IMR-90 (cell line): ENCODE measurements at regions not wholly inside any gene's neighbourhood (a gene's known extent, or its start where the extent isn't known, plus 50 kb on each side); places are given as distances from the start of the nearest gene placed in this dataset.

Source experiments
- ATAC-seq: fragments of 200-7000 bp; cut with Tn5 transposase; 2 replicates; pipeline ENCODE4 v1.9.1; 2020; ENCODE audit warnings: low read depth, mild to moderate bottlenecking, moderate library complexity
- BruUV-seq: library from RNA; stranded (reverse); fragments of 400-500 nt; replicated peaks from 2 replicates; lab custom pipeline; 2021; lab: Mats Ljungman, UMichigan
- CTCF ChIA-PET: fragments of 300-600 bp; formaldehyde crosslinking; extraction: SDS; loops from one replicate; lab custom pipeline; 2021; ENCODE audit warnings: antibody characterized with exemption; lab: Yijun Ruan, JAX
- POLR2A ChIA-PET: fragments of 300-600 bp; sonication (Branson Sonifier 250); formaldehyde crosslinking; loops from one replicate; lab custom pipeline; 2022; ENCODE audit warnings: antibody characterized with exemption; ENCODE audit not compliant: unreplicated experiment; lab: Charles Lee
- DNase-seq: peaks from one replicate; pipeline ENCODE4 v3.0.0; 2013
- H2AFZ ChIP-seq: replicated peaks from 2 replicates; pipeline ENCODE3; 2013; ENCODE audit warnings: low read length, mild to moderate bottlenecking; ENCODE audit not compliant: poor library complexity
- H2AK5ac ChIP-seq: 2 replicates; pipeline ENCODE4 v1.6.1; 2013; ENCODE audit warnings: low read depth, low read length, inconsistent platforms
- H2AK9ac ChIP-seq: replicated peaks from 2 replicates; pipeline ENCODE3; 2013; ENCODE audit warnings: mild to moderate bottlenecking, low read depth, low read length, moderate library complexity; ENCODE audit not compliant: poor library complexity
- H2BK120ac ChIP-seq: 2 replicates; pipeline ENCODE4 v1.6.1; 2013; ENCODE audit warnings: low read depth, low read length, inconsistent platforms
- H2BK15ac ChIP-seq: 3 replicates; pipeline ENCODE4 v1.6.1; 2013; ENCODE audit warnings: low read depth, low read length, inconsistent platforms
- H2BK20ac ChIP-seq: 2 replicates; pipeline ENCODE4 v1.6.1; 2013; ENCODE audit warnings: low read depth, mild to moderate bottlenecking, inconsistent platforms, low read length, moderate library complexity
- H2BK5ac ChIP-seq: 2 replicates; pipeline ENCODE4 v1.6.1; 2013; ENCODE audit warnings: mild to moderate bottlenecking, low read depth, low read length, inconsistent platforms; ENCODE audit not compliant: poor library complexity, severe bottlenecking
- H3K14ac ChIP-seq: replicated peaks from 2 replicates; pipeline ENCODE4 v1.6.1; 2013; ENCODE audit warnings: low read depth, low read length, inconsistent platforms
- H3K18ac ChIP-seq: 2 replicates; pipeline ENCODE4 v1.6.1; 2013; ENCODE audit warnings: low read depth, low read length, control low read depth
- H3K23ac ChIP-seq: 2 replicates; pipeline ENCODE4 v1.6.1; 2013; ENCODE audit warnings: low read depth, low read length, inconsistent platforms
- H3K27ac ChIP-seq: 2 replicates; pipeline ENCODE4 v1.5.1; 2013; ENCODE audit warnings: mild to moderate bottlenecking, control low read depth, low read length; ENCODE audit not compliant: insufficient read depth
- H3K27me3 ChIP-seq: 2 replicates; pipeline ENCODE4 v1.6.1; 2013; ENCODE audit warnings: low read length; ENCODE audit not compliant: control insufficient read depth, insufficient read depth
- H3K36me3 ChIP-seq: 2 replicates; pipeline ENCODE4 v1.6.1; 2013; ENCODE audit warnings: low read length, mixed read lengths; ENCODE audit not compliant: control insufficient read depth, insufficient read depth
- H3K4ac ChIP-seq: 2 replicates; pipeline ENCODE4 v1.6.1; 2013; ENCODE audit warnings: low read depth, low read length, inconsistent platforms
- H3K4me1 ChIP-seq: 2 replicates; pipeline ENCODE4 v1.6.1; 2013; ENCODE audit warnings: low read length, mixed read lengths; ENCODE audit not compliant: control insufficient read depth, insufficient read depth
- H3K4me2 ChIP-seq: 2 replicates; pipeline ENCODE4 v1.6.1; 2013; ENCODE audit warnings: low read depth, mild to moderate bottlenecking, control low read depth, low read length, moderate library complexity
- H3K4me3 ChIP-seq: 2 replicates; pipeline ENCODE4 v1.5.1; 2013; ENCODE audit warnings: low read depth, mild to moderate bottlenecking, control low read depth, low read length, moderate library complexity; ENCODE audit not compliant: insufficient read depth
- H3K56ac ChIP-seq: 2 replicates; pipeline ENCODE4 v1.6.1; 2013; ENCODE audit warnings: low read length, inconsistent platforms; ENCODE audit not compliant: insufficient read depth; ENCODE audit errors: extremely low read depth
- H3K79me1 ChIP-seq, 2 experiments: 2 replicates each; pipeline ENCODE4 v1.6.1; 2013; ENCODE audit warnings: low read length in 2 of 2, inconsistent platforms in 1 of 2, low read depth in 1 of 2
- H3K9ac ChIP-seq: 2 replicates; pipeline ENCODE4 v1.6.1; 2013; ENCODE audit warnings: low read depth, low read length, control low read depth
- H3K9me1 ChIP-seq: 2 replicates; pipeline ENCODE4 v1.6.1; 2013; ENCODE audit warnings: low read length, inconsistent platforms; ENCODE audit not compliant: insufficient read depth
- H3K9me3 ChIP-seq: 2 replicates; pipeline ENCODE4 v1.6.1; 2013; ENCODE audit warnings: low read length; ENCODE audit not compliant: control insufficient read depth, insufficient read depth
- H4K20me1 ChIP-seq: 2 replicates; pipeline ENCODE4 v1.6.1; 2013; ENCODE audit warnings: low read length, inconsistent platforms; ENCODE audit not compliant: insufficient read depth
- H4K5ac ChIP-seq: 2 replicates; pipeline ENCODE4 v1.6.1; 2013; ENCODE audit warnings: mild to moderate bottlenecking, low read depth, low read length, control low read depth
- H4K8ac ChIP-seq, 2 experiments: 2 replicates each; pipeline ENCODE4 v1.6.1; 2013; ENCODE audit warnings: low read depth in 2 of 2, low read length in 2 of 2, control low read depth in 1 of 2, inconsistent platforms in 1 of 2
- H4K91ac ChIP-seq: 2 replicates; pipeline ENCODE4 v1.6.1; 2013; ENCODE audit warnings: low read depth, low read length, inconsistent platforms; ENCODE audit not compliant: insufficient read depth
- BHLHE40 ChIP-seq: fragments of 150-350 bp; IDR thresholded peaks from 2 replicates; pipeline ENCODE4 v1.6.1; 2016; ENCODE audit warnings: mild to moderate bottlenecking, low read depth, low read length
- CHD1 ChIP-seq: IDR thresholded peaks from 2 replicates; pipeline ENCODE4 v1.6.1; 2012; ENCODE audit warnings: low read depth, low read length, improper control_type of control experiment
- CTCF ChIP-seq: conservative IDR thresholded peaks from 2 replicates; pipeline ENCODE4 v1.5.1; 2012; ENCODE audit warnings: mild to moderate bottlenecking, low read depth, low read length, improper control_type of control experiment
- FOS ChIP-seq: fragments of 150-350 bp; IDR thresholded peaks from 2 replicates; pipeline ENCODE4 v1.6.1; 2016; ENCODE audit warnings: low read depth, low read length
- MAZ ChIP-seq: IDR thresholded peaks from 2 replicates; pipeline ENCODE4 v1.6.1; 2012; ENCODE audit warnings: low read depth, mild to moderate bottlenecking, low read length, improper control_type of control experiment, moderate library complexity, borderline replicate concordance
- MXI1 ChIP-seq: IDR thresholded peaks from 2 replicates; pipeline ENCODE4 v1.6.1; 2012; ENCODE audit warnings: low read depth, mild to moderate bottlenecking, low read length, moderate library complexity, borderline replicate concordance
- RAD21 ChIP-seq: IDR thresholded peaks from 2 replicates; pipeline ENCODE4 v1.6.1; 2012; ENCODE audit warnings: low read length, improper control_type of control experiment
- WGBS, 2 experiments: methylation state at CpG; one replicate each; pipeline versions ENCODE4 v1.1.5 to v1.1.7; 2013; ENCODE audit warnings: missing lambda C conversion rate in 2 of 2; ENCODE audit not compliant: insufficient read length in 1 of 2; ENCODE audit errors: extremely low coverage in 2 of 2; 5-methylcytosine and 5-hydroxymethylcytosine counted together
- dilution Hi-C: fragments of 300-500 bp; cut with HindIII; formaldehyde crosslinking; loops from one replicate; pipeline ENCODE4 v1.14.3; 2018; ENCODE audit warnings: low sequenced_read_pairs; ENCODE audit not compliant: unreplicated experiment
- in situ Hi-C: fragments of 300-500 bp; cut with MboI; formaldehyde crosslinking; loops from 3 replicates; pipeline ENCODE4 v1.14.3; 2019; ENCODE audit warnings: low sequenced_read_pairs, inconsistent platforms, mixed read lengths
- intact Hi-C: fragments of 100-400 bp; cut with micrococcal nuclease; formaldehyde crosslinking; loops from 2 replicates; pipeline ENCODE4 v1.10.0; 2022

- Histone ChIP-seq H2BK15ac (no peak overlapping the region), H3K18ac (no peak overlapping the region), H3K27ac (no peak overlapping the region), H3K14ac (no peak overlapping the region), H3K4me3 (no peak overlapping the region), H4K5ac (no peak overlapping the region), H3K79me1 (no peaks in the 10 kb centered on the region), H4K8ac (no peak overlapping the region), H3K9me3 (no peaks in the 10 kb centered on the region), H2AFZ (no peak overlapping the region), H4K20me1 (no peaks in the 10 kb centered on the region; the same call in 1 of the 2 replicates), H4K91ac (no peak overlapping the region), H2AK9ac (no peak overlapping the region), H2BK120ac (no peak overlapping the region), H2BK5ac (no peak overlapping the region), H3K23ac (no peak overlapping the region), H3K36me3 (no peaks in the 10 kb centered on the region), H3K56ac (no peak overlapping the region), H3K4me1 (no peaks in the 10 kb centered on the region), H3K9me1 (no peaks in the 10 kb centered on the region), H3K27me3 (no peaks in the 10 kb centered on the region), H3K4me2 (no peak overlapping the region), H2AK5ac (no peak overlapping the region), H2BK20ac (no peak overlapping the region), H3K4ac (no peak overlapping the region), H3K9ac (no peak overlapping the region)
- BruUV-seq: no TSS peak
- DNase-seq (no peak), ATAC-seq (no peak)
- no peak for TF ChIP-seq MXI1
- no peak for TF ChIP-seq RAD21
- TF ChIP-seq CHD1: no peak
- no peak for TF ChIP-seq FOS
- TF ChIP-seq CTCF: no peak
- TF ChIP-seq MAZ: no peak
- no peak for TF ChIP-seq BHLHE40
- in situ Hi-C loops (no loop called here), intact Hi-C loops (no loop called here), dilution Hi-C loops (no loop called here)
- ChIA-PET POLR2A (no interaction called here), CTCF (interaction anchor here (0.6 kb wide), 1 partner anchor 263 kb away, joined by 3 read pairs; no protein-coding TSS in a partner anchor)
- 100% methylated on average over 2 of the region's 7 CpGs; no CpG with 5 or more reads in 1 of the 2 experiments for WGBS, 2 experiments
Observed at GRCh38 chr3:10680796-10681195, 135.2 kb upstream of the SLC6A11 start.
